H1 (cell line): ENCODE measurements at regions not wholly inside any gene's neighbourhood (a gene's known extent, or its start where the extent isn't known, plus 50 kb on each side); places are given as distances from the start of the nearest gene placed in this dataset.

Source experiments
- CTCF ChIA-PET: fragments of 300-600 bp; sonication (Branson Sonifier 250); formaldehyde crosslinking; loops from one replicate; lab custom pipeline; 2021; ENCODE audit not compliant: partially characterized antibody; lab: Charles Lee
- POLR2A ChIA-PET: fragments of 300-600 bp; sonication (Branson Sonifier 250); formaldehyde crosslinking; loops from one replicate; lab custom pipeline; 2021; ENCODE audit warnings: inconsistent platforms; ENCODE audit not compliant: partially characterized antibody; lab: Charles Lee
- DNase-seq, 2 experiments: peaks; one replicate each; pipeline versions ENCODE4 v3.0.0 to v3.0.0-alpha.2; 2010 to 2022; ENCODE audit warnings: low spot score in 2 of 2, low read depth in 1 of 2, mixed read lengths in 1 of 2
- FAIRE-seq: peaks from 2 replicates; lab custom pipeline; 2011; peaks lifted over from hg19 to GRCh38; lab: Jason Lieb, UNC
- H2AFZ ChIP-seq: 2 replicates; pipeline ENCODE4 v1.8.1; 2012; ENCODE audit warnings: low read length, inconsistent platforms
- H2AK5ac ChIP-seq: 2 replicates; pipeline ENCODE4 v1.6.1; 2013; ENCODE audit warnings: low read depth, low read length
- H2BK120ac ChIP-seq: replicated peaks from 2 replicates; pipeline ENCODE3; 2013; ENCODE audit warnings: low read depth, low read length, inconsistent platforms
- H2BK12ac ChIP-seq: 2 replicates; pipeline ENCODE4 v1.6.1; 2013; ENCODE audit warnings: low read depth, low read length
- H2BK15ac ChIP-seq: 2 replicates; pipeline ENCODE4 v1.6.1; 2013; ENCODE audit warnings: low read length
- H2BK20ac ChIP-seq: 2 replicates; pipeline ENCODE4 v1.6.1; 2013; ENCODE audit warnings: low read length
- H2BK5ac ChIP-seq: 2 replicates; pipeline ENCODE4 v1.6.1; 2013; ENCODE audit warnings: low read depth, low read length
- H3K14ac ChIP-seq: 2 replicates; pipeline ENCODE4 v1.6.1; 2013; ENCODE audit warnings: inconsistent platforms; ENCODE audit not compliant: insufficient read length
- H3K18ac ChIP-seq: 2 replicates; pipeline ENCODE4 v1.6.1; 2013; ENCODE audit warnings: low read length; ENCODE audit errors: extremely low read depth
- H3K23ac ChIP-seq: 2 replicates; pipeline ENCODE4 v1.6.1; 2013; ENCODE audit warnings: inconsistent platforms; ENCODE audit not compliant: insufficient read length
- H3K23me2 ChIP-seq: 2 replicates; pipeline ENCODE4 v1.6.1; 2013; ENCODE audit warnings: low read depth, low read length
- H3K27ac ChIP-seq: 2 replicates; pipeline ENCODE4 v1.6.1; 2011; ENCODE audit warnings: low read depth, low read length, inconsistent platforms
- H3K27me3 ChIP-seq, 4 experiments: replicated peaks in 1 of 4; 1 replicate in 1 of 4; 2 replicates in 3 of 4; pipeline versions ENCODE4 v1.6.1 to v1.8.1; 2011 to 2013; ENCODE audit warnings: low read length in 3 of 4, mild to moderate bottlenecking in 3 of 4, inconsistent platforms in 2 of 4, mixed read lengths in 2 of 4, moderate library complexity in 1 of 4; ENCODE audit not compliant: control insufficient read depth in 3 of 4, insufficient read depth in 3 of 4; ENCODE audit errors: extremely low read depth in 1 of 4
- H3K36me3 ChIP-seq, 4 experiments: 2 replicates each; pipeline versions ENCODE4 v1.6.1 to v1.8.1; 2011 to 2013; ENCODE audit warnings: mild to moderate bottlenecking in 4 of 4, low read length in 3 of 4, moderate library complexity in 2 of 4, control low read depth in 1 of 4, inconsistent platforms in 1 of 4; ENCODE audit not compliant: insufficient read depth in 4 of 4, control insufficient read depth in 2 of 4
- H3K4ac ChIP-seq: replicated peaks from 2 replicates; pipeline ENCODE3; 2013; ENCODE audit warnings: low read length, low read depth, mixed read lengths, inconsistent platforms; ENCODE audit not compliant: insufficient read length
- H3K4me1 ChIP-seq, 4 experiments: replicated peaks in 1 of 4; 1 replicate in 1 of 4; 2 replicates in 3 of 4; pipeline versions ENCODE4 v1.6.1 to v1.8.1; 2011 to 2013; ENCODE audit warnings: low read length in 3 of 4, inconsistent platforms in 2 of 4, mixed read lengths in 1 of 4; ENCODE audit not compliant: insufficient read depth in 4 of 4, control insufficient read depth in 3 of 4
- H3K4me2 ChIP-seq, 2 experiments: 2 replicates each; pipeline versions ENCODE4 v1.6.1 to v1.8.1; 2011 to 2013; ENCODE audit warnings: low read depth in 2 of 2, low read length in 2 of 2, control low read depth in 1 of 2, inconsistent platforms in 1 of 2, mild to moderate bottlenecking in 1 of 2; ENCODE audit not compliant: insufficient read depth in 1 of 2
- H3K4me3 ChIP-seq, 4 experiments: fragments of 200-600, 300-600 bp in 1 of 4; sonication (generic), shearing (Covaris generic), sonication (Bioruptor Twin) in 1 of 4; 2 replicates each; pipeline versions ENCODE4 v1.5.1 to v1.8.1; 2011 to 2016; ENCODE audit warnings: low read length in 4 of 4, low read depth in 3 of 4, control low read depth in 2 of 4, inconsistent platforms in 2 of 4, mild to moderate bottlenecking in 2 of 4, mixed read lengths in 1 of 4, moderate library complexity in 1 of 4; ENCODE audit not compliant: insufficient read depth in 2 of 4; ENCODE audit errors: extremely low read depth in 1 of 4
- H3K56ac ChIP-seq: replicated peaks from 2 replicates; pipeline ENCODE3; 2013; ENCODE audit warnings: low read depth, mild to moderate bottlenecking, mixed read lengths, low read length, inconsistent platforms; ENCODE audit not compliant: insufficient read length
- H3K79me1 ChIP-seq: 2 replicates; pipeline ENCODE4 v1.6.1; 2013; ENCODE audit warnings: low read depth, low read length, control low read depth
- H3K79me2 ChIP-seq, 2 experiments: 2 replicates each; pipeline versions ENCODE4 v1.6.1 to v1.8.1; 2012 to 2013; ENCODE audit warnings: low read length in 2 of 2, mild to moderate bottlenecking in 2 of 2, inconsistent platforms in 1 of 2; ENCODE audit not compliant: insufficient read depth in 2 of 2, control insufficient read depth in 1 of 2
- H3K9ac ChIP-seq, 4 experiments: replicated peaks in 1 of 4; 1 replicate in 1 of 4; 2 replicates in 3 of 4; pipeline versions ENCODE4 v1.6.1 to v1.8.1; 2011 to 2013; ENCODE audit warnings: low read depth in 3 of 4, low read length in 3 of 4, control low read depth in 2 of 4, mild to moderate bottlenecking in 2 of 4, moderate library complexity in 2 of 4, inconsistent platforms in 1 of 4; ENCODE audit errors: extremely low read depth in 1 of 4
- H3K9me3 ChIP-seq, 2 experiments: 2 replicates each; pipeline versions ENCODE4 v1.6.1 to v1.8.1; 2012 to 2013; ENCODE audit warnings: mild to moderate bottlenecking in 2 of 2, moderate library complexity in 2 of 2, control low read depth in 1 of 2, inconsistent platforms in 1 of 2, low read depth in 1 of 2, low read length in 1 of 2, mixed read lengths in 1 of 2; ENCODE audit not compliant: insufficient read depth in 2 of 2
- H4K20me1 ChIP-seq, 2 experiments: replicated peaks in 1 of 2; 2 replicates each; pipeline versions ENCODE3 to v1.8.1; 2011 to 2013; ENCODE audit warnings: inconsistent platforms in 2 of 2, low read length in 2 of 2, mild to moderate bottlenecking in 1 of 2; ENCODE audit not compliant: insufficient read depth in 2 of 2, control insufficient read depth in 1 of 2
- H4K5ac ChIP-seq: 2 replicates; pipeline ENCODE4 v1.6.1; 2013; ENCODE audit warnings: low read length, low read depth, mixed read lengths, inconsistent platforms; ENCODE audit not compliant: insufficient read length
- H4K8ac ChIP-seq: 2 replicates; pipeline ENCODE4 v1.8.0; 2013; ENCODE audit warnings: mild to moderate bottlenecking, moderate library complexity, low read length, inconsistent platforms; ENCODE audit not compliant: insufficient read depth; ENCODE audit errors: extremely low read depth
- H4K91ac ChIP-seq: replicated peaks from 2 replicates; pipeline ENCODE3; 2013; ENCODE audit warnings: low read length, mixed read lengths, inconsistent platforms; ENCODE audit not compliant: insufficient read length
- BCL11A ChIP-seq, 2 experiments: IDR thresholded peaks; one replicate each; pipeline ENCODE4 v1.6.1; 2011; ENCODE audit warnings: low read depth in 2 of 2, low read length in 2 of 2, mild to moderate bottlenecking in 2 of 2
- CBX5 ChIP-seq: fragments of 300-800, 300-1000 bp; sonication (generic); IDR thresholded peaks from 2 replicates; pipeline ENCODE4 v1.7.1; 2016; ENCODE audit warnings: antibody characterized with exemption, low read length, low read depth
- EGR1 ChIP-seq: IDR thresholded peaks from 2 replicates; pipeline ENCODE4 v1.6.1; 2011; ENCODE audit warnings: low read depth, low read length, borderline replicate concordance
- GABPA ChIP-seq: IDR thresholded peaks from 2 replicates; pipeline ENCODE4 v1.6.1; 2011; ENCODE audit warnings: mild to moderate bottlenecking, low read length, moderate library complexity, borderline replicate concordance; ENCODE audit not compliant: insufficient read depth
- HDAC2 ChIP-seq, 2 experiments: fragments of 300-600 bp in 1 of 2; sonication (generic) in 1 of 2; IDR thresholded peaks; 2 replicates each; pipeline ENCODE4 v1.6.1; 2011 to 2012; ENCODE audit warnings: low read depth in 2 of 2, low read length in 2 of 2, mild to moderate bottlenecking in 2 of 2, moderate library complexity in 2 of 2, borderline replicate concordance in 1 of 2, inconsistent platforms in 1 of 2
- JUND ChIP-seq: IDR thresholded peaks from 2 replicates; pipeline ENCODE4 v1.6.1; 2011; ENCODE audit warnings: mild to moderate bottlenecking, improper control_type of control experiment, low read length
- RAD21 ChIP-seq, 2 experiments: IDR thresholded peaks in 1 of 2; conservative IDR thresholded peaks in 1 of 2; 2 replicates each; pipeline ENCODE4 v1.6.1; 2011; ENCODE audit warnings: low read depth in 2 of 2, low read length in 2 of 2, improper control_type of control experiment in 1 of 2, inconsistent platforms in 1 of 2, mild to moderate bottlenecking in 1 of 2, moderate library complexity in 1 of 2
- RBBP5 ChIP-seq: IDR thresholded peaks from 2 replicates; pipeline ENCODE4 v1.7.1; 2012; ENCODE audit warnings: low read depth, mild to moderate bottlenecking, inconsistent platforms, low read length, moderate library complexity, borderline replicate concordance
- TAF7 ChIP-seq: optimal IDR thresholded peaks from 2 replicates; pipeline ENCODE3; 2011; ENCODE audit warnings: low read depth, mild to moderate bottlenecking, inconsistent platforms, low read length, moderate library complexity, borderline replicate concordance
- TF ChIP-seq, protein P1 (sequence below): IDR thresholded peaks from 2 replicates; pipeline ENCODE4 v1.6.1; 2011; ENCODE audit warnings: low read length, improper control_type of control experiment

DNA sequence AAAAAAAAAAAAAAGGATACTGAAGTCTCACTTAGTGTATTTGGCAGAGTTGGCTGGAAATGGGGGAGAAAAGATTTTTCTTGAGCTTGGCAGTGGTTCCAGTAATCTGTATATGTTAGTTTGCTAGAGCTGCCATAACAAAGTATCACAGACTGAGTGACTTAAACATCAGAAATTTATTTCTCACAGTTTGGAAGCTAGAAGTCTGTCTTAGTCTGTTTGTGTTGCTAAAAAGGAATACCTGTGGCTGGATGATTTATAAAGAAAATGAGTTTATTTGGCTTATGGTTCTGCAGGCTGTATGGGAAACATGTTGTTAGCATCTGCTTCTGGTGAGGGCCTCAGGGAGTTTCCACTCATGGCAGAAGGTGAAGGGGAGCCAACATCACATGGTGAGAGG lies 89.6 kb upstream of the CEP78 start:
- Histone ChIP-seq H3K4ac (no peak overlapping the region), H4K8ac (no peak overlapping the region), H3K56ac (no peak overlapping the region), H3K79me1 (no peaks in the 10 kb centered on the region), H3K14ac (no peak overlapping the region), H2BK15ac (no peak overlapping the region), H2BK120ac (no peak overlapping the region), H3K9ac (no peak overlapping the region), H3K23ac (no peak overlapping the region), H3K4me3 (no peak overlapping the region), H3K23me2 (no peaks in the 10 kb centered on the region), H4K91ac (no peak overlapping the region), H3K27ac (no peak overlapping the region), H3K4me1 (peaks cover 0 to 3% (median 1%) of the 10 kb centered on the region in 4 experiments; a peak in 2 of 7 replicates), H3K36me3 (no peaks in the 10 kb centered on the region), H3K18ac (no peak overlapping the region), H3K79me2 (no peaks in the 10 kb centered on the region), H2BK5ac (no peak overlapping the region), H2BK20ac (no peak overlapping the region), H2AK5ac (no peak overlapping the region), H4K20me1 (no peaks in the 10 kb centered on the region), H3K9me3 (peaks cover 0 to 3% of the 10 kb centered on the region in 2 experiments; a peak in 2 of 4 replicates), H3K4me2 (no peak overlapping the region), H2BK12ac (no peak overlapping the region), H3K27me3 (no peaks in the 10 kb centered on the region), H4K5ac (no peak overlapping the region), H2AFZ (no peak overlapping the region)
- FAIRE-seq (no peak), DNase-seq (no peak)
- ChIA-PET CTCF (interaction anchor here (0.7 kb wide), 1 partner anchor 87 kb away, joined by 3 read pairs; no protein-coding TSS in a partner anchor), POLR2A (no interaction called here)
- TF ChIP-seq JUND = no peak
- TF ChIP-seq CBX5 = no peak
- TF ChIP-seq GABPA = no peak
- no peak for TF ChIP-seq HDAC2 (IDR thresholded peaks at IDR 0.05; ENCODE audit: borderline replicate concordance in 1 of 2, low read depth in 2 of 2, low read length in 2 of 2)
- TF ChIP-seq, protein P1, sequence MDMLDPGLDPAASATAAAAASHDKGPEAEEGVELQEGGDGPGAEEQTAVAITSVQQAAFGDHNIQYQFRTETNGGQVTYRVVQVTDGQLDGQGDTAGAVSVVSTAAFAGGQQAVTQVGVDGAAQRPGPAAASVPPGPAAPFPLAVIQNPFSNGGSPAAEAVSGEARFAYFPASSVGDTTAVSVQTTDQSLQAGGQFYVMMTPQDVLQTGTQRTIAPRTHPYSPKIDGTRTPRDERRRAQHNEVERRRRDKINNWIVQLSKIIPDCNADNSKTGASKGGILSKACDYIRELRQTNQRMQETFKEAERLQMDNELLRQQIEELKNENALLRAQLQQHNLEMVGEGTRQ = no peak
- TF ChIP-seq EGR1 = no peak
- no peak for TF ChIP-seq RAD21 (IDR thresholded peaks at IDR 0.05 in 1 of 2, conservative IDR thresholded peaks at IDR 0.05 in 1 of 2; ENCODE audit: low read depth in 2 of 2, low read length in 2 of 2)
- TF ChIP-seq BCL11A (IDR thresholded peaks at IDR 0.05; ENCODE audit: low read depth in 2 of 2, low read length in 2 of 2) = no peak
- TF ChIP-seq TAF7 = no peak
- no peak for TF ChIP-seq RBBP5
